H9 (cell line): ENCODE measurements at regions not wholly inside any gene's neighbourhood (a gene's known extent, or its start where the extent isn't known, plus 50 kb on each side); places are given as distances from the start of the nearest gene placed in this dataset.

Experiments used
- DNase-seq: peaks from one replicate; pipeline ENCODE4 v3.0.0-alpha.2; 2017
- H2AFZ ChIP-seq: one replicate; pipeline ENCODE4 v1.6.1; 2013; ENCODE audit warnings: mild to moderate bottlenecking, low read length, control low read depth, moderate library complexity
- H2AK5ac ChIP-seq: 2 replicates; pipeline ENCODE4 v1.6.1; 2013; ENCODE audit warnings: low read length, control low read depth, mixed read lengths; ENCODE audit not compliant: insufficient read length
- H2BK120ac ChIP-seq: one replicate; pipeline ENCODE4 v1.6.1; 2013; ENCODE audit warnings: low read depth, mild to moderate bottlenecking, low read length, control low read depth, inconsistent platforms; ENCODE audit not compliant: poor library complexity, severe bottlenecking
- H2BK12ac ChIP-seq: 2 replicates; pipeline ENCODE4 v1.6.1; 2013; ENCODE audit warnings: low read length, control low read depth, mixed read lengths, low read depth; ENCODE audit not compliant: insufficient read length
- H2BK15ac ChIP-seq: 2 replicates; pipeline ENCODE4 v1.6.1; 2013; ENCODE audit warnings: low read depth, low read length, control low read depth
- H2BK20ac ChIP-seq: one replicate; pipeline ENCODE4 v1.6.1; 2013; ENCODE audit warnings: low read depth, mild to moderate bottlenecking, low read length, control low read depth, inconsistent platforms; ENCODE audit not compliant: poor library complexity, severe bottlenecking
- H2BK5ac ChIP-seq: 2 replicates; pipeline ENCODE4 v1.6.1; 2013; ENCODE audit warnings: low read length, control low read depth, mixed read lengths; ENCODE audit not compliant: insufficient read length
- H3K14ac ChIP-seq: 2 replicates; pipeline ENCODE4 v1.6.1; 2013; ENCODE audit warnings: low read length, control low read depth; ENCODE audit not compliant: insufficient read depth
- H3K18ac ChIP-seq: 2 replicates; pipeline ENCODE4 v1.6.1; 2013; ENCODE audit warnings: low read depth, mild to moderate bottlenecking, mixed read lengths, low read length, control low read depth; ENCODE audit not compliant: insufficient read length
- H3K23ac ChIP-seq: 2 replicates; pipeline ENCODE4 v1.6.1; 2013; ENCODE audit warnings: low read length, control low read depth, mixed read lengths, low read depth; ENCODE audit not compliant: insufficient read length
- H3K23me2 ChIP-seq: 2 replicates; pipeline ENCODE4 v1.6.1; 2013; ENCODE audit warnings: low read depth, mild to moderate bottlenecking, mixed read lengths, low read length, control low read depth; ENCODE audit not compliant: insufficient read length, poor library complexity, severe bottlenecking
- H3K27ac ChIP-seq: 2 replicates; pipeline ENCODE4 v1.5.1; 2013; ENCODE audit warnings: low read length, control low read depth, mixed read lengths, low read depth; ENCODE audit not compliant: insufficient read length
- H3K27me3 ChIP-seq: 2 replicates; pipeline ENCODE4 v1.6.1; 2013; ENCODE audit warnings: low read length, control low read depth, inconsistent platforms; ENCODE audit not compliant: insufficient read depth
- H3K4ac ChIP-seq: 2 replicates; pipeline ENCODE4 v1.6.1; 2013; ENCODE audit warnings: low read depth, mild to moderate bottlenecking, control low read depth, inconsistent platforms, low read length, moderate library complexity
- H3K4me1 ChIP-seq: 2 replicates; pipeline ENCODE4 v1.6.1; 2013; ENCODE audit warnings: low read length, control low read depth, inconsistent platforms; ENCODE audit not compliant: insufficient read depth
- H3K4me2 ChIP-seq: 2 replicates; pipeline ENCODE4 v1.6.1; 2013; ENCODE audit warnings: low read length, control low read depth, mixed read lengths; ENCODE audit not compliant: insufficient read length, insufficient read depth
- H3K56ac ChIP-seq: 2 replicates; pipeline ENCODE4 v1.6.1; 2013; ENCODE audit warnings: low read depth, mild to moderate bottlenecking, mixed read lengths, low read length, control low read depth; ENCODE audit not compliant: insufficient read length
- H3K79me1 ChIP-seq: 2 replicates; pipeline ENCODE4 v1.6.1; 2013; ENCODE audit warnings: low read depth, mild to moderate bottlenecking, moderate library complexity, low read length, control low read depth, inconsistent platforms; ENCODE audit not compliant: insufficient read depth, poor library complexity, severe bottlenecking
- H3K79me2 ChIP-seq: 2 replicates; pipeline ENCODE4 v1.6.1; 2013; ENCODE audit warnings: low read length, control low read depth, inconsistent platforms; ENCODE audit not compliant: insufficient read depth
- H3K9ac ChIP-seq: 2 replicates; pipeline ENCODE4 v1.6.1; 2013; ENCODE audit warnings: low read length, control low read depth, mixed read lengths; ENCODE audit not compliant: insufficient read length; ENCODE audit errors: extremely low read depth
- H3K9me3 ChIP-seq: one replicate; pipeline ENCODE4 v1.6.1; 2013; ENCODE audit warnings: low read depth, low read length, inconsistent platforms; ENCODE audit not compliant: control insufficient read depth
- H3T11ph ChIP-seq: one replicate; pipeline ENCODE4 v1.6.1; 2013; ENCODE audit warnings: mild to moderate bottlenecking, low read length, control low read depth, inconsistent platforms
- H4K20me1 ChIP-seq: one replicate; pipeline ENCODE4 v1.6.1; 2013; ENCODE audit not compliant: control insufficient read depth, insufficient read length, insufficient read depth
- H4K5ac ChIP-seq: 2 replicates; pipeline ENCODE4 v1.6.1; 2013; ENCODE audit warnings: low read depth, mild to moderate bottlenecking, mixed read lengths, low read length, control low read depth; ENCODE audit not compliant: insufficient read length
- H4K8ac ChIP-seq: replicated peaks from 2 replicates; pipeline ENCODE4 v1.6.1; 2013; ENCODE audit warnings: low read length, control low read depth, mixed read lengths, low read depth; ENCODE audit not compliant: insufficient read length
- H4K91ac ChIP-seq: 2 replicates; pipeline ENCODE4 v1.6.1; 2013; ENCODE audit warnings: low read depth, mild to moderate bottlenecking, moderate library complexity, mixed read lengths, low read length, control low read depth; ENCODE audit not compliant: insufficient read length
- H3K27ac Mint-ChIP-seq, 3 experiments: 2 replicates in 2 of 3; 3 replicates in 1 of 3; pipeline ENCODE4 v1.8.0; 2020 to 2021; ENCODE audit warnings: mixed read lengths in 3 of 3, mild to moderate bottlenecking in 1 of 3, moderate library complexity in 1 of 3
- H3K27me3 Mint-ChIP-seq: 2 replicates; pipeline ENCODE4 v1.8.0; 2021; ENCODE audit warnings: low read depth, mild to moderate bottlenecking, moderate library complexity, mixed read lengths
- H3K36me3 Mint-ChIP-seq, 3 experiments: 2 replicates in 2 of 3; 3 replicates in 1 of 3; pipeline ENCODE4 v1.8.0; 2020 to 2021; ENCODE audit warnings: low read depth in 3 of 3, mixed read lengths in 3 of 3; ENCODE audit not compliant: insufficient read depth in 1 of 3
- H3K4me1 Mint-ChIP-seq, 2 experiments: 2 replicates each; pipeline ENCODE4 v1.8.0; 2020; ENCODE audit warnings: mixed read lengths in 2 of 2
- H3K4me3 Mint-ChIP-seq, 2 experiments: 2 replicates in 1 of 2; 3 replicates in 1 of 2; pipeline ENCODE4 v1.8.0; 2020 to 2021; ENCODE audit warnings: mild to moderate bottlenecking in 2 of 2, mixed read lengths in 2 of 2, moderate library complexity in 1 of 2
- H3K9me3 Mint-ChIP-seq, 2 experiments: 2 replicates in 1 of 2; 3 replicates in 1 of 2; pipeline ENCODE4 v1.8.0; 2020; ENCODE audit warnings: mild to moderate bottlenecking in 2 of 2, mixed read lengths in 2 of 2, moderate library complexity in 1 of 2
- CTCF ChIP-seq: fragments of 200-600 bp; sonication (generic); conservative IDR thresholded peaks from 3 replicates; pipeline ENCODE4 v1.8.0; 2021; ENCODE audit warnings: antibody characterized with exemption, mild to moderate bottlenecking
- WGBS: extraction: QIAGEN DNeasy Blood & Tissue Kit; methylation state at CpG from one replicate; pipeline ENCODE4 v1.1.7; 2013; ENCODE audit warnings: missing lambda C conversion rate, low lambda C conversion rate, mixed read lengths; ENCODE audit not compliant: insufficient read length; ENCODE audit errors: extremely low coverage; 5-methylcytosine and 5-hydroxymethylcytosine counted together

GRCh38 chr2:201959198-201959597, 74.5 kb upstream of the FZD7 start:
- no peak for DNase-seq
- Histone ChIP-seq H2BK20ac (no peak overlapping the region), H3K79me2 (no peaks in the 10 kb centered on the region; the same call in 1 of the 2 replicates), H3K18ac (no peak overlapping the region), H2BK15ac (no peak overlapping the region), H2AFZ (no peak overlapping the region), H3K4me1 (peaks cover 5% of the 10 kb centered on the region), H2AK5ac (no peak overlapping the region), H3K27ac (no peak overlapping the region), H4K91ac (no peak overlapping the region), H4K20me1 (no peaks in the 10 kb centered on the region), H2BK5ac (no peak overlapping the region), H2BK12ac (no peak overlapping the region), H2BK120ac (no peak overlapping the region), H3K79me1 (no peaks in the 10 kb centered on the region), H3K56ac (no peak overlapping the region), H3K9ac (no peak overlapping the region), H4K8ac (no peak overlapping the region), H3K27me3 (no peaks in the 10 kb centered on the region), H4K5ac (no peak overlapping the region), H3K23ac (no peak overlapping the region), H3K9me3 (no peaks in the 10 kb centered on the region), H3K14ac (no peak overlapping the region), H3K4me2 (no peak overlapping the region), H3K23me2 (no peaks in the 10 kb centered on the region), H3K4ac (no peak overlapping the region), H3T11ph (no peak overlapping the region)
- WGBS = no CpG with 5 or more reads among the region's 6 CpGs
- peaks cover 0 to 4% (median 3%) of the 10 kb centered on the region in 3 experiments; a peak in 3 of 7 replicates for H3K36me3 Mint-ChIP-seq
- no peak overlapping the region for H3K4me3 Mint-ChIP-seq
- TF ChIP-seq CTCF = no peak
- H3K4me1 Mint-ChIP-seq = peaks cover 49 to 52% of the 10 kb centered on the region in 2 experiments
- H3K27me3 Mint-ChIP-seq = no peaks in the 10 kb centered on the region; the same call in none of the 2 replicates
- no peaks in the 10 kb centered on the region for H3K9me3 Mint-ChIP-seq
- peak overlapping the region in 1 of 3 experiments; percentile 7; a peak in 1 of 7 replicates for H3K27ac Mint-ChIP-seq
